ENCODE measurements at regions not wholly inside any gene's neighbourhood (a gene's known extent, or its start where the extent isn't known, plus 50 kb on each side); places are given as distances from the start of the nearest gene placed in this dataset.
"Not testable (repeated sequence)": the region's sequence is repeated elsewhere in the genome, so short reads cannot be mapped to it uniquely, and the experiment has no call there.

GRCh38 chr11:122023614-122024250, 92.3 kb downstream of the BLID start:
- ATAC-seq: no peak
- no peak for DNase-seq (ENCODE audit: low spot score)

- ATAC-seq: no peak
- no peak for DNase-seq (ENCODE audit: low spot score)
Observed at GRCh38 chr11:122022646-122023045, 93.4 kb downstream of the BLID start.

- no peak for ATAC-seq
- no peak for DNase-seq (ENCODE audit: low spot score)
Observed at GRCh38 chr11:122020902-122021301, 95.1 kb downstream of the BLID start.

- ATAC-seq (no peak), DNase-seq (ENCODE audit: low spot score) (no peak)
Observed at GRCh38 chr11:122019908-122020694, 95.9 kb downstream of the BLID start.

GRCh38 chr11:122007601-122008071, 108.4 kb downstream of the BLID start:
- ATAC-seq (peak; percentile 87), DNase-seq (ENCODE audit: low spot score) (peak; percentile 75)

GRCh38 chr11:122004446-122004845, 111.6 kb downstream of the BLID start:
- DNase-seq (ENCODE audit: low spot score): no peak
- ATAC-seq: no peak

- ATAC-seq (no peak), DNase-seq (ENCODE audit: low spot score) (no peak)
Observed at GRCh38 chr11:122002926-122003325, 113.1 kb downstream of the BLID start.

GRCh38 chr11:122002047-122002446, 114.0 kb downstream of the BLID start:
- ATAC-seq: no peak
- no peak for DNase-seq (ENCODE audit: low spot score)

- DNase-seq (ENCODE audit: low spot score) (no peak), ATAC-seq (no peak)
Observed at GRCh38 chr11:121999651-122000050, 116.4 kb downstream of the BLID start.

- DNase-seq (ENCODE audit: low spot score) (no peak), ATAC-seq (no peak)
Observed at GRCh38 chr11:121996574-121996973, 119.4 kb downstream of the BLID start.

- ATAC-seq (no peak), DNase-seq (ENCODE audit: low spot score) (no peak)
Observed at GRCh38 chr11:121983901-121984300, 132.1 kb downstream of the BLID start.

GRCh38 chr11:121977914-121978313, 138.1 kb downstream of the BLID start:
- ATAC-seq; DNase-seq (ENCODE audit: low spot score): not testable (repeated sequence)

GRCh38 chr11:121968638-121969037, 147.4 kb downstream of the BLID start:
- DNase-seq (ENCODE audit: low spot score) (no peak), ATAC-seq (no peak)

GRCh38 chr11:121967131-121967704, 148.8 kb downstream of the BLID start:
- peak; percentile 29 for ATAC-seq
- DNase-seq (ENCODE audit: low spot score): no peak

- ATAC-seq: no peak
- DNase-seq (ENCODE audit: low spot score): no peak
Observed at GRCh38 chr11:121965330-121965729, 150.7 kb downstream of the BLID start.

- ATAC-seq (no peak), DNase-seq (ENCODE audit: low spot score) (no peak)
Observed at GRCh38 chr11:121964591-121964990, 151.4 kb downstream of the BLID start.

GRCh38 chr11:121963846-121964245, 152.2 kb downstream of the BLID start:
- not testable (repeated sequence) for ATAC-seq

GRCh38 chr11:121961321-121961801, 154.7 kb downstream of the BLID start:
- no peak for ATAC-seq

More at GRCh38 chr11:121963846-121964245, 152.2 kb downstream of the BLID start:
- not testable (repeated sequence) for DNase-seq (ENCODE audit: low spot score)

GRCh38 chr11:121958971-121959325, 157.1 kb downstream of the BLID start:
- DNase-seq (ENCODE audit: low spot score) (no peak), ATAC-seq (peak; percentile 19)

More at GRCh38 chr11:121961321-121961801, 154.7 kb downstream of the BLID start:
- DNase-seq (ENCODE audit: low spot score): no peak

- ATAC-seq (no peak), DNase-seq (ENCODE audit: low spot score) (no peak)
Observed at GRCh38 chr11:121958323-121958970, 157.6 kb downstream of the BLID start.

GRCh38 chr11:121953122-121953521, 162.9 kb downstream of the BLID start:
- ATAC-seq (peak; percentile 90), DNase-seq (ENCODE audit: low spot score) (no peak)
